Ovary (tissue), 3 donors: ENCODE measurements at regions not wholly inside any gene's neighbourhood (a gene's known extent, or its start where the extent isn't known, plus 50 kb on each side); places are given as distances from the start of the nearest gene placed in this dataset.

Source experiments
- POLR2A ChIP-seq: fragments of 450-650 bp; IDR thresholded peaks from one replicate; pipeline ENCODE4 v1.6.1; 2017; ENCODE audit warnings: antibody characterized with exemption, mild to moderate bottlenecking, moderate library complexity
- TF ChIP-seq, protein P1 (sequence below), 3 donors: fragments of 450-650 bp in 2 of 3; fragments of 200-600 bp in 1 of 3; IDR thresholded peaks; one replicate each; pipeline versions ENCODE4 v1.5.1 to v1.8.0; 2016 to 2022; ENCODE audit warnings: antibody characterized with exemption in 3 of 3, mild to moderate bottlenecking in 1 of 3
- donor health status: DM: no; HTN: no; CAD: no.

- TF ChIP-seq, protein P1, sequence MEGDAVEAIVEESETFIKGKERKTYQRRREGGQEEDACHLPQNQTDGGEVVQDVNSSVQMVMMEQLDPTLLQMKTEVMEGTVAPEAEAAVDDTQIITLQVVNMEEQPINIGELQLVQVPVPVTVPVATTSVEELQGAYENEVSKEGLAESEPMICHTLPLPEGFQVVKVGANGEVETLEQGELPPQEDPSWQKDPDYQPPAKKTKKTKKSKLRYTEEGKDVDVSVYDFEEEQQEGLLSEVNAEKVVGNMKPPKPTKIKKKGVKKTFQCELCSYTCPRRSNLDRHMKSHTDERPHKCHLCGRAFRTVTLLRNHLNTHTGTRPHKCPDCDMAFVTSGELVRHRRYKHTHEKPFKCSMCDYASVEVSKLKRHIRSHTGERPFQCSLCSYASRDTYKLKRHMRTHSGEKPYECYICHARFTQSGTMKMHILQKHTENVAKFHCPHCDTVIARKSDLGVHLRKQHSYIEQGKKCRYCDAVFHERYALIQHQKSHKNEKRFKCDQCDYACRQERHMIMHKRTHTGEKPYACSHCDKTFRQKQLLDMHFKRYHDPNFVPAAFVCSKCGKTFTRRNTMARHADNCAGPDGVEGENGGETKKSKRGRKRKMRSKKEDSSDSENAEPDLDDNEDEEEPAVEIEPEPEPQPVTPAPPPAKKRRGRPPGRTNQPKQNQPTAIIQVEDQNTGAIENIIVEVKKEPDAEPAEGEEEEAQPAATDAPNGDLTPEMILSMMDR (IDR thresholded peaks at IDR 0.05), result no peak
- TF ChIP-seq POLR2A, result no peak
These were observed 137.3 kb upstream of the HNRNPA3 start for GRCh38 chr2:177075254-177075653.
